ENCODE measurements at regions not wholly inside any gene's neighbourhood (a gene's known extent, or its start where the extent isn't known, plus 50 kb on each side); places are given as distances from the start of the nearest gene placed in this dataset.

GRCh38 chr4:56128213-56128612 lies 179.5 kb downstream of the CEP135 start:
- no peak overlapping the region for H3K4me3 ChIP-seq (ENCODE audit: low read depth, low read length)
- TF ChIP-seq, protein P1, sequence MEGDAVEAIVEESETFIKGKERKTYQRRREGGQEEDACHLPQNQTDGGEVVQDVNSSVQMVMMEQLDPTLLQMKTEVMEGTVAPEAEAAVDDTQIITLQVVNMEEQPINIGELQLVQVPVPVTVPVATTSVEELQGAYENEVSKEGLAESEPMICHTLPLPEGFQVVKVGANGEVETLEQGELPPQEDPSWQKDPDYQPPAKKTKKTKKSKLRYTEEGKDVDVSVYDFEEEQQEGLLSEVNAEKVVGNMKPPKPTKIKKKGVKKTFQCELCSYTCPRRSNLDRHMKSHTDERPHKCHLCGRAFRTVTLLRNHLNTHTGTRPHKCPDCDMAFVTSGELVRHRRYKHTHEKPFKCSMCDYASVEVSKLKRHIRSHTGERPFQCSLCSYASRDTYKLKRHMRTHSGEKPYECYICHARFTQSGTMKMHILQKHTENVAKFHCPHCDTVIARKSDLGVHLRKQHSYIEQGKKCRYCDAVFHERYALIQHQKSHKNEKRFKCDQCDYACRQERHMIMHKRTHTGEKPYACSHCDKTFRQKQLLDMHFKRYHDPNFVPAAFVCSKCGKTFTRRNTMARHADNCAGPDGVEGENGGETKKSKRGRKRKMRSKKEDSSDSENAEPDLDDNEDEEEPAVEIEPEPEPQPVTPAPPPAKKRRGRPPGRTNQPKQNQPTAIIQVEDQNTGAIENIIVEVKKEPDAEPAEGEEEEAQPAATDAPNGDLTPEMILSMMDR (IDR thresholded peaks at IDR 0.05; ENCODE audit: borderline replicate concordance, insufficient read depth, low read depth, low read length), result no peak

- H3K4me3 ChIP-seq (ENCODE audit: low read depth, low read length), result no peak overlapping the region
- TF ChIP-seq, protein P1 (IDR thresholded peaks at IDR 0.05; ENCODE audit: borderline replicate concordance, insufficient read depth, low read depth, low read length), result no peak
Measured at GRCh38 chr4:56127716-56128115, 179.0 kb downstream of the CEP135 start.

GRCh38 chr4:56123547-56123946 lies 174.8 kb downstream of the CEP135 start:
- H3K4me3 ChIP-seq (ENCODE audit: low read depth, low read length), result no peak overlapping the region
- TF ChIP-seq, protein P1 (IDR thresholded peaks at IDR 0.05; ENCODE audit: borderline replicate concordance, insufficient read depth, low read depth, low read length), result no peak

DNA sequence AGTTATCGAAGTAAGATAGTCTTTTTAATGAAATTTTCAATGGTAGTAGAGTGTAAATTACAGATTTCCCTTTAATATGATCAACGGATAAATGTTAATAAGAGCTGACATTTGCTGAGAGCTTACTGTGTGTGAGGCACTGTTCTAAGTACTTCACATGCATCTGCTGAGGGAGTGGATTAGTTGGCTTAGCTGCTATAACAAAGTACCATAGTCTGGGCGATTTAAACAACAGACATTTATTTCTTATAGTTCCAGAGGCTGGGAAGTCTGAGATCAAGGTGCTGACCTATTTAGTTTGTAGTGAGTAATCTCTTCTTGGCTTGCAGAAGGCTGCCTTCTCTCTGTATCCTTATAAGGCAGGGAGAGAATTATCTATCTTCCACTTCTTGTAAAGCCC lies 174.3 kb downstream of the CEP135 start:
- TF ChIP-seq, protein P1 (IDR thresholded peaks at IDR 0.05; ENCODE audit: borderline replicate concordance, insufficient read depth, low read depth, low read length), result no peak
- no peak overlapping the region for H3K4me3 ChIP-seq (ENCODE audit: low read depth, low read length)

- TF ChIP-seq, protein P1 (IDR thresholded peaks at IDR 0.05; ENCODE audit: borderline replicate concordance, insufficient read depth, low read depth, low read length), result no peak
- no peak overlapping the region for H3K4me3 ChIP-seq (ENCODE audit: low read depth, low read length)
Measured at GRCh38 chr4:56118845-56119244, 170.1 kb downstream of the CEP135 start.

DNA sequence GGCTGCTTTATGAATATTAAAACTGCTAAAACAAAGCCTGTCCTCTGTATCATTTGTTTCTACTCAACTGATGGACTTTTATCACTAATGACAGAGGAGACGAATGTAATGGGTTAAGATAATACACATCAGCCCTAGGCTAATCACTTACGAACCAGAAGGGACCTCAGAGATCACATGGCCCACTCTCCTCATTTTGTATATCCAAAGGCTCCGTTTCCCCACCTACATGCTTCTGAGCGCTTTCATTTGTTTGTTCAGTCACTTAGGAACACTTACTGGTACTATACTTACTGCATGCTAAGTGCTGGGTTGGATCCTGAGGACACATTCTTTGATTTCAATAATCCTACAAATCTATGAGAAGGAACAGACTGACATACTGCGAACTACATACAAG lies 169.3 kb downstream of the CEP135 start:
- no peak overlapping the region for H3K4me3 ChIP-seq (ENCODE audit: low read depth, low read length)
- TF ChIP-seq, protein P1 (IDR thresholded peaks at IDR 0.05; ENCODE audit: borderline replicate concordance, insufficient read depth, low read depth, low read length), result no peak

GRCh38 chr4:56115898-56116297 lies 167.2 kb downstream of the CEP135 start:
- TF ChIP-seq, protein P1 (IDR thresholded peaks at IDR 0.05; ENCODE audit: borderline replicate concordance, insufficient read depth, low read depth, low read length), result no peak
- no peak overlapping the region for H3K4me3 ChIP-seq (ENCODE audit: low read depth, low read length)

All from GM12875 (cell line).